IPS-NIHi11 (cell line): ENCODE measurements at regions not wholly inside any gene's neighbourhood (a gene's known extent, or its start where the extent isn't known, plus 50 kb on each side); places are given as distances from the start of the nearest gene placed in this dataset.
A peak's percentile ranks its signal among the peaks of the same experiment; 100 is the strongest.

Experiments
- DNase-seq: peaks from one replicate; pipeline ENCODE4 v3.0.0; 2012; ENCODE audit warnings: mixed read lengths, low spot score

DNA sequence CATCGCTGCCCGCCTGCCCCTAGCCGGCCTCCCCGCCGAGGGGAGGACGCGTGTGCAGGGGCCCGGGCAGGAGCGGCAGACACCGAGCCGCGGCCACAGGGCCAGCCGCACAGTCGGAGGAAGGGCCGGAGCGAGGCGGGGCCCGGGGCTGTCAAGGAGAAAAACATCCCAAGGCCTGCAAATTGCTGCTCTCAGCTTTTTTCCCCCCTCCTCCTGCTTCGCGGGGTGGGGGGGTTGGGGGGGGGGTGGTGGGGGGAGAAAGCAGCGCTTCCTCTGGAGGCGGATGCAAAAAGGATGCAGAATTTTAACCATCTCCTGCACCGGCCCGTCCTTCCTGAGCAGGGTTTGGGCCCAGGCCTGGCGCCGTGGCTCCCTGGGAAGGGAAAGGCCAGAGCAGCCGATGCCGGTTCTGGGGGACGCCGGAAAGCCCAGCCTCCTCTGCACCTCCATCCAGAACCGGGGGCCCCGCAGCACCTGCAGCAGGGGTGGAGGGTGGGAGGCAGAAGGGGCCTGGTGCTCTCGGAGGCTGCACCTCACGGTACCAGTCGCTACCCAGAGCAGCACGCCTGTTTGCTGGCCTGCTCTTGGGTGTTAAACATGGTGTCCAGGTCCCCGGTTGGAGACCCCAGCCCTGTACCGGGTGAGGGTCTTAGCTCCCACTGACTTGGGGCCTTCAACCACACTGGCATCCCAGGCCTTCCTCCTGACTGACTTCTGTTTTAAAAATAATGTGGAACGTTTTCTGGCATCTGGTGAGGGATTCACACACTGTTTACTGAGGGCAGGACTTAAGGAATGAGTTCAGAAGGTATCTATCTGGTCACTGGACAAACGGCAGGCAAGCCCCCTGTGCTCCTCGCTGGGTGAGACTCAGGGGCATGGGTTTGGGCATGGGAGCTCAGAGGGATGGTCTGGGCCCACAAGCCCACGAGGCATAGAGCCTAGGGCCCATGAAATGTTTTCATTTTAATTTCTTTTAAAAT is 77.4 kb upstream of the WNT7B start:
- peak; percentile 60 for DNase-seq

DNA sequence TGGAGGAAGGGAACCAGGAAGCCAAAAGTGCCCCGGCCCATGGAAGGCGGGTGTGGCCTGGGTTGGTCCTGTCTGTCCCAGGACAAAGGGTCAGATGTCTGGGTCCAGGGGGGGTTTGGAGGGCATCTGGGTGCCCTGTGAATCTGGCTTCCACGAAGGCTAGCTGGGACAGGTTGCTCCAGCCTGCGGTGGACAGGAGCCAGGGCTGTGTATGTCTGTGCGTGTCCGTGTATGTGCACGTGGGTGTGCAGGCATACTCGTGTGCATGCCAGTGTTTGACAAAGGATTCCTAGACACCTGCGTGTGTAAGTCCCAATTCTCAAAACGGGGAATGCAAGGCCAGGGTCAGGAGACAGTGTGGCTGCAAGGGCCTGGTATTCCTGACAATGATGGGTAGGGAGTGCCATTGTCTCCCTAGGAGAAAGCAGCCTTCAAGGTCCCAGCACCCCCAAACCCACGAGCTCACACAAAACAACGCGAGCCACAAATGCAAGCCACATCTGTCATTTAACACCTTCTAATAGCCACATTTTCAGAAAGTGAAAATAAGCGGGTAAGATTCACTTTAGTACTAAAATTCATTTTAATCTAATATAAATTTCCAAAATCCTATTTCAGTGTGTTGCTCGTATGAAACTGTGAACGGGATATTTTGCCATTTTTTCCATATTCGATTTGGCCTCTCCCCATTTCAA is 78.4 kb upstream of the WNT7B start:
- DNase-seq, result no peak

DNA sequence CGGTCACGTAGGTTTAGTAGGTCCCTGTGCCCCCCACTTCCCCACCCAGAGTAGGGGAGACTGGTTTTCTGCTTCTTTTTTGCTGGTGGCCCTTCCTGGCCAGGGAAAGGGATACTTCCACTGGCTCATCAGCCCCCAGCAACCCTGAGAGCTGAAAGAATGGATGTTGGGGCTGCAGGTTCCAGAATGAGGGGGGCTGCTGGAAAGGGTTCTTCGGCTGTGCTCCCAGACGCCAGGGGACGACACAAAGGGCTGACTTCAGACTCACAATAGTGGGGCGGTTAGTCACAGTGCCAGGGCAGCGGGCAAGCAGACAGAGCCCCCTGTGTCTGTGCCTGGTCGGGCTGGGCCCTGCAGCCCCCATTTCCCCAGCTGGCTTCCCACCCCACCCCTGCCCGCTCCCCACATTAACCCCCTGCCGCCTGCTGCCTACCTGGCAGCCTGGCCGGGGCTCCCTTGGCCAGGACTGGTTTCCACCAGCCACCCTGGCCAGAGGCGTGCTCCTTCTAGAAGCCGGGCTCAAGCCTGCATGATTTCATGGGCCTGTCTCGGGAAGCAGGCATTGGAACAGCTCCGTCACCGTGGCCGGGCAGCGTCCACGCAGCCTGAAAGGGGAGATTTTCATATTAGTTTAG is 79.1 kb upstream of the WNT7B start:
- DNase-seq, result no peak

DNA sequence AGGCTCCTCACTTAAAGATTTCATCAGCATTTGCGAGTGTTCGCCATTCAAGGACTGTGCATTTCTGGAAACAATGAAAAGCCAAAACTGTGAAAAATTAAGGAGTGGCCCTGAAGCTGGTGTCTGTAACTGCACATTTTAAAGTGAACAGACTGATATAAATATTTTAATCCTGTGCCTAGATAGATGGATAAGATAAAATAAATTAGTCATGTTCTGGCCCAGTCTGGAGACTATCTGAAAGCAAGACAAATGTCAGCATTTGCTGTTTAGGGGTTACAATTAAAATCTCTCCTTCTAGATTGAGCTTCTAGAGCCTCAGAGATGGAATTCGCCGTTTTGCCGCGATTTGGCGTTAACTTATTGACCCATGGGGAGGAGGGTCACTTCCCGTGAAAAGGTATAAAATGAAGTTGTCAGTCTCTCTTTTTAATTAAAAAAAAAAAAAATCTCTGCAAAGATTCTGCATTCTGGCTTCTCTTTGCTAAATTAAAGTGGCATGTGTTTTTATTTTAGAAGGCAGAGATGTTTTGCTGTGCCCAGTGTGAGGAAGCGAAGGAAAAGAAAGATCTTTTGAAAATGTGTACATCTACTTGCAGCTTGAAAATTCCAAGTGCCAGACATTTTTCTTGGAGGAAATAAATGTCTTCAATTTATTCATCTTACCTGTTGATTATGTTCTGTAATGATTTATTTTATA is 79.7 kb upstream of the WNT7B start:
- no peak for DNase-seq

DNA sequence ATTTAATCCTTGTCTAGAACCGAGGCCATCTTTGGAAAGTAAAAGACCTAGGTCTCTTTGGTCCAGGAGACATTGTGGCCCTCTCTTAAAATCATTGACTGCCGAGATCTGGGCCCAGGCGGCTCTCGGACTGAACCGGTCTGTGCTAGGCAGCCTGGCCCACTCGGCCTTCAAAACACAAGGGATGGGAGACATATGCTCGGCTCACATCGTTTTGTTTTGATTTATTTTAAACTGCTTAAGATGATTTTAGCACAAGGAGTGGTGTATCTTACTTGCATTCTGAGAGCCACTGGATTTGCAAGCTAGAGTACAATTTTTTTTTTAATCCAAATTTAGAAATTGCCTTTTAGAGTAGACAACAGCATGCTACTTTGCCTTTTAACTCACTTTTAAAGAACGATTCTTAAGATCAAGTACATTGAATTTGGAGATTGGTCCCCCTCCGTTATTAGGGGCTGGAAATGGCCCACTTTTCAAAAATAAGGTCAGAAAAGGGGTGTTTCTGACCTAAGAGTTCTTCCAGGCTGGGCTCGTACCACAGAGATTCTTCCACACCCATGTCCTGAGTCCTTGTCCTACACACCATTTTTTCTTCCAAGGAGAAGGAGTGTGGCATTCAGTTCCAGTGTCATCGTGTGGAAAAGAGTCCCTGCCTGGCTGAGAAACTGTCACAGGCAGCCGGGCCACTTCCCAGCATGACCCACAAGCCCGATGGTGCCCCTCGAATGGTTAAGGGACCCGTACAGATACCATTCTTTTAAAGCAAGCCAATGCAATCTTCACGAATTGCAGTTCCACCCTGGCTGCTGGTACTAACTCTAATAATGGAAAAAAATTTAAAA is 80.5 kb upstream of the WNT7B start:
- DNase-seq, result no peak

DNA sequence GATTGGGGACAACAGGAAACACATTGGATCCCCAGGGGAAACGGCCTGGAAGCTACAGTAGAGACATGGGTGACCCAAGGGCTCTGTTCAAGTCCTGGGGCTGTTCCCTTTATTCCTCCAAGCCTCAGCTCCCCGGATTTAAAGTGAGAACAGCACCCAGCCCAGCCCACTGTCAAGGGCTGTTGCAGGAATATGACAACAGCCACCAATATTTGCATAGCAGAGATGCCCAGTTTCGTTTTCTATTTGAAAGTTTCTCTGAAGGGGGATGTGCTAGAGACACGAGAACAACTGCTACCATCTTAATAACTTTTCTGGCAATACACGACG is 81.1 kb upstream of the WNT7B start:
- DNase-seq, result no peak

DNA sequence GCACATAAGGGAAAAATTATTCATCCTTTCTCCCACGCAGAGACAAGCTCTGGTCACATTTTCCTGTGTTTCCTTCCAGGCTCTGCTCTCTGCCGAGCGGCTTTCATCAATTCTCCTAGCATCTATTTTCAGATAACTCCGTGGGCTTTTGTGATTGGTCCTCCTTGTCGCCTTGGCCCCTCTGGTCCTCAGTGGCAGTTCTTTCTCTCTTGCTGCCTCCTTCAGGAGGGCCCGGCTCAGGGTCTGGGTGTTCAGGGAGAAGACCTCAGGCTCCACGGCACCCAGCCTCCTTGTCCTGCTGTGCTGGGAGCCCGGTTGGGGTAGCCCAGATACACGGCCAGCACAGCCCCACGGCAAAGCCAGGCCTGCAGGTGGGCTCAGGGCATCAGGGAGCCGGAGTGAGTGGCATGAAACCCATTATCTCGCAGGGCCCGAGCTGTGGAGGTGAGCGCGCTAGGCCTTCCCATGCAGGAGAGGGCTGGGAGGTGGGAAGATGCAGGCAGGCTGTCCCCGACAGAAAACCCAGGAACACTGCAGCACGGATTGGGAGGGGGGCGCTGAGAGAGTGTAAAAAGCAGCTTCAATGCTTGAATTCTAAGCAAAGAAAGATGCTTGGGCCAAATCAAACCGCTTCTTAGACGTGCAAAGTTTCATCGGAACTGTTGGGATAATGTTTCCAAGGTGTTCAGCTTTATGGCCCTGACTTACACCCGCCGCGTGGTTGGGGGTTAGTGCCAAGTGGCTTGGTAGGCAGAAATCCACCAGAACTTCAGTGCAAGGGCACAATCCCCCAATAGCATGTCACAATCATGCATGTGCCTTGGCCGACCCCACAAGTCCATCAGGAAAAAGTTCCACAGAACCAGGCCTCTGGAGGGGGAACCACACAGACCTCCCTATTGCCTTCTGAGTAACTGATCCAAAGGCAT is 81.9 kb upstream of the WNT7B start:
- no peak for DNase-seq

DNA sequence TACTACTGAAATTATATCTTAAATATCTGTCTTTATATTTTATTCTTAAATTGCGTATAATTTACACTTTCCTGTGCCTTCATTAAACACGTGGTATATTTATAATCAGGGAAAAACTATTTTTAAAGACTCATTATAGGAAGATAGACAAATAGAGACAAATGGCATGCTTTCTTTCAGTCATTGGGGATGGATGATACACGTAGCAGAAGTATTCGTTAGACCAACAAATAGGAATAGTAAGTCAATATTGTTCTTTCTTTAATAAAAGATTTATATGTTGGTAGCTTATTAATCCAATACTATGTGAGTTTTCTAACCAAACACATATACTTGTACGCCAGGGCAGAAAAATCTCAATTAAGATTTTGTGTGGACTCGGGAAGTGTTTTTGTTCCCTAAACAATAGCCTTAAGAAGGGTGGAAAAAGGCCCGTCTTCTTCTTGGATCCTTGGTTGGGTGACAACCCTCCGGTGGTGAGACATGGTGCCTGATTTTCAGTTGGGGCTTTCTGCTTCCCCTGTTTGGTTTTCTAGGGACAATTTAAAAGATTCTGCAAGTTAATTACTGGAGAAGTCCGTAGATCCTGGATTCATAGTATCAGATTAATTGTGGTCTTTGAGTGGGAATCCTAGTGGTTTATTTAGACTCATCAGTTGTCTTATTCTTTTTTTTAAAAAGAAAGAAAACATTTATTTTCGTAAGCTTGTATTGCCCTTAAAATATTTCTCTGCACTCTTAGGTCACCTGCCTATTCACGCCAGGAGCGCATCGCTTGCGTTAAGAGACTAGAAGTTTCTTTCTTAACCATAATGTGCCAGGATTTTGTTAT is 83.5 kb upstream of the WNT7B start:
- no peak for DNase-seq

DNA sequence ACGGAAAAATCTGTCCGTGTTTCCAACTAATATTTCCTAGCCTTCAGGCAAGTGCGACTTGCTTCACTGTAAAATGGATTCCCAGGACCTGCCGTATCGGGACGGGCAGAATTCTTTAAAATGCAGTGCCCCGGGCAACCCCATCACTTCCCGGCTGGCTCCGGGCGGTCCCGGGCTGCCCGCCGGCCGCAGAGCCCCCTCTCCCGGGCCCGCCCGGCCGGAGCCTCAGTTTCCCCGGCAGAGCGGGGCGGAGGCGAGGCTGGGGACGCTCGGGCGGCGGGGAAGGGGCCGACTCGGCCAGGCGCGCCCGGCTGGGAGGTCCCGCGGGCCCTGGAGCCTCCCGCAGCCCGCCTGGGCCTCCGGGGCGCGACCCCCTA is 84.2 kb upstream of the WNT7B start:
- DNase-seq, result peak; percentile 70

DNA sequence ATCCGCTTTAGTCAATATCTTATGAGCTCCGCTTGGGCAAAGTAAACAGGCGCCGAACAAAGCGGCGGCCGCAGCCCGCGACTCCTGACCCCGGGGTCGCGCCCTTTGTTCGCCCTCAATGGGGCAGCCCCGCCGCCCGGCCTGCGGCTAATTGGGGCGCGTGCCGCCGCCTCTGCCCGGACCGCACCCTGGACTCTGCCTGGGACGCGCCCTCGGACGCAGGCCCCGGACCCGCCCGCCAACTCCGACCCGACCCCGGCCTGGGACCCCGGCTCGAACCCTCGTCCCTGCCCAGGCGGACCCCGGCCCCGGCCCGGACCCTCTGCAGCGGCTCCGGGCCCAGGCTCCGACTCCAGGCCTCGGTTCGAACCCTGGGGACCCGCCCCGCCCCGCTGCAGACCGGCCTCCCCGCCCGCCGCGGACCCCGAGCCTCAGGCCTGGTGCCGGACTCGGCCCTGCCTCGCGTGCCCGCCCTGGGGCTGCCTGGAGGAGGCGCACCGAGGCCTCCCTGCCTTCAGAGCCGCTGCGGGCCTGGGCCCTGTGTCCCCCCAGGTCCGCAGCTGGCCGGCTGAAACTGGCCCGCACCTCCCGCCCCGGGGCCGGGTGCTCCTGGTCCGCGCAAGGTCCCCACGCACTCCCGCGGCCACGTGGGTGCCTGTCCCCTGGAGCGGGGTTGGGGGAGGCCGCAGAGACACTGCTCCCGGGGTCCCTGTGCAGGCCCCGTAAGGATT is 84.7 kb upstream of the WNT7B start:
- peak; percentile 82 for DNase-seq

DNA sequence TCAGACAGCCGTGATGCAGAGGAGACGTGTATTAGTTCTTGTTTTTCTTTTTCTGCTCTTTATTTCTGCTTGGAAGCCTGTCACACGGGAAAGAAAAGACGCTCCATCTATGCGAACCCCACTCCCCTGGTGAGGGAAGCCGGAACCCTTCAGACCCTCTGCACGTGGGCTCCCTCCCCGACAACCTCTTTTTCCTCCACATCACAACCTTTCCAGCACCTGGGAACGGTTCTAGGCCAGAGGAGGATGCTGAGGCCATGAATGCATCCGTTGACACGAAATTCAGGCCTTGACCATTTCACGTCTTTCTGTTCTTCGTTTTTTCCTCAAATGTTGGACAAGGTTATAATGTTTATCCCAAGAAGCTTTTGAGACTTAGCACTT is 85.3 kb upstream of the WNT7B start:
- no peak for DNase-seq

DNA sequence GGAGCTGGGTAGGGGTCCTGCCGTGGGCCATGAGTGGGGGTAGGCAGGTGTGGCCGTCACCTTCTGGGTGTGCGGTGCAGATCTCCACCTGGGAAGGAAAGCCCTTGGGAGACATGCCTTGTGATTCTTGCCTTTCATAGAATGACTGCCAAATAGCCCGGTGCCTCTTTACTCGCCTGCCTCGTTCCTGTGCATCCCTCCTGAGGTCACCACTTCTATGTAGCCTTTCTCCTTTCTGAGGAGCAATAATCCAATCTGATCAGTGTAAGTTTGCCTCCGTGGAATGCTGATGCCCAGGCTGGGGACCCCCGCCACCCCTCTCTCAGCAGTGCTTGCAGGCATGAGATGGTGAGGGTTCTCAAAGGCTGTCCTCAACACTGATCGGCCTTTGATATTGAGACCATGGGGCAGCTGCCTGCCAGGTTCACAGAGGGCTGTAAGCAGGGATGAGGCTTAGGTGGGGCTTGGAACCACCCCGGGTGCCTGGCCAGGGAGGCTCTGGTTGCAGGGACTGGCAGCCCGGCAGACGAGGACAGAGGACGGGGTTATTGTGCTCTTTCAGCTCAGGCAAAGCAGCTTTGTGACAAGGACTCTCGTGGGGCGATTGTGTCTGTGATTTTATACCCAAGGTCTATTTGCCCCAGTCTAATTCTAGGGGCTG is 86.1 kb upstream of the WNT7B start:
- no peak for DNase-seq

DNA sequence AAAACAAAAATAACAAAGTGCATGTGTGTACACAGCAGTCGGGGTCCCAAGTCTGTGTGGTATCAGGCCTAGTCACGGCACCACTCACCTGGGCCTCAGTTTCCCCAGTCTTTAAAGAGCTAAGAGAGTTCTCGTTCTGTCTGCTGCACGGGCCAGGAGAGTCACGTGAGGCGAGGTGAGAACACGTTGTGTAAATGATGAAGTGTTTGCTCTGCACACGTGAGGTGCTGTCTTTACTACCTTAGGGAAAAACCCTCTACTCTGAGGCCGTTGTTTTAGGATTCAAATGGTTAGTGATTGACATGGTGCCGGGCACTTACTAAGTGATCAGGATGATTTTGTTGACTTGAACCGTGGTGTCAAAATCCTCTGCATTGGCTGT is 86.5 kb upstream of the PPARA start:
- DNase-seq, result no peak

DNA sequence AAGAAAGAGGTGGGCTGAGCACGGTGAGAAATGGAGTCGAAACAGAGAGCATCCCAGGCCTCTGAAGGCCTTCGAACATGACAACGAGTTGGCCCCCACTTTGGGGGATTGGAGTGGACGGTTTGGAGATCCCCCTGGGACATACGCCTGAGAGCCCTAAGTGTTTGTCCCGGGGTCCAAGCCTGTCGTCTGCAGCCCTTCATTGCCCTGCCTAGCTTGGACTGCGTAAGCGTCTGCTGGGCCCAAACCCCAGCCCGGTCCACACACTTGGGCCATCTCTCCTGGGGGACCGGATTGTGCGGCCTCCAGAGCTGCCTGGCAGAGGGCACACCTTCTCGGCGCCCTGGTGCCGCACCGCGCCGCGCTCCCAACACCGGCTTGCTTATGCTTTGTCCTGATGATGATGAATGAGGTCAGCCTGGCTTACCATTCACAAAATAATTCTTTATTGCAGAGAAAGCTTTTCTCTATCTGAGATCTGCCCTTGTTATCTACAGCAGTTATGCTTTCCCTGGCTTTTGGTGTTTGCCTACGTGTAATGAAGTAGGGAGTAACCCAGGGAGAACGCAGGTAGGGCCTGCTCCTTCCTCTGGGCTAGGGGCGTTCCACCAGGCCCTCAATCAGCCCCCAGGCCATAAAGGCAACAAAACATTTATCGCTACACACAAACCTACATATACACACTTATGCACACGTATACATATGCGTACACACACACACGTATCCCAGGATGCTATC is 85.9 kb upstream of the PPARA start:
- no peak for DNase-seq

DNA sequence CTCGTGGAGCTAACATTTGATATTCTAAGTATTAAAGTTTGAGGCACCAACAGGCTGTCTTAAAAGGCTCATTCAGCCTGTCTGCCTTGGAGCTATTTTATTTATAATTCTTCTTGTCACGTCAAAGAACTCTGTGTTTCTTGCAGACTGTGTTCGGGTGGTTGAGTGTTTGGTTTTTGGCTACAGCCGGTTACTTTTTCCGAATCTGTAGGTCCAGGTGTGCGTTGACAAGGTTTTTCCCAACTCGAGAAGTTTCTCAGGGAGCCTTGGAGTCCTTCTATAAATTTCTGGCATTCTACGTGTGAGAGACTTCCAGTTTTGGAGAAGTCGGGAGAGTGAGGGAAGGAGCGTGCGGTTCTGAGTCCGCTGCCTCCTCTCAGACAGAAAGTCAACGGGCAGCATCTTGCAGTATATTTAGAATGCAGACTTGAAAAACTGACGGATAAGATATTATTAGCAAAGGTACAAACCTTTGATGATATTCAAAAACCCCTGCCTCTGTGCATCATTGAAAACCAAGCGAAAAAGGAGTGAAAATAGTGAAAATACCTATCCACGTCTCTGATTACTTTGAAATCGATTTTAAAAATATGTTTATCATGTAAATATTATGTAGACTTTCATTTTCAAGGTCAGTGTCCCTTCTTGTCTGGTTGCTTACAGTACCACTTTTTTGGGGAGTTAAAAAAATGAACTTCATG is 85.2 kb upstream of the PPARA start:
- no peak for DNase-seq

DNA sequence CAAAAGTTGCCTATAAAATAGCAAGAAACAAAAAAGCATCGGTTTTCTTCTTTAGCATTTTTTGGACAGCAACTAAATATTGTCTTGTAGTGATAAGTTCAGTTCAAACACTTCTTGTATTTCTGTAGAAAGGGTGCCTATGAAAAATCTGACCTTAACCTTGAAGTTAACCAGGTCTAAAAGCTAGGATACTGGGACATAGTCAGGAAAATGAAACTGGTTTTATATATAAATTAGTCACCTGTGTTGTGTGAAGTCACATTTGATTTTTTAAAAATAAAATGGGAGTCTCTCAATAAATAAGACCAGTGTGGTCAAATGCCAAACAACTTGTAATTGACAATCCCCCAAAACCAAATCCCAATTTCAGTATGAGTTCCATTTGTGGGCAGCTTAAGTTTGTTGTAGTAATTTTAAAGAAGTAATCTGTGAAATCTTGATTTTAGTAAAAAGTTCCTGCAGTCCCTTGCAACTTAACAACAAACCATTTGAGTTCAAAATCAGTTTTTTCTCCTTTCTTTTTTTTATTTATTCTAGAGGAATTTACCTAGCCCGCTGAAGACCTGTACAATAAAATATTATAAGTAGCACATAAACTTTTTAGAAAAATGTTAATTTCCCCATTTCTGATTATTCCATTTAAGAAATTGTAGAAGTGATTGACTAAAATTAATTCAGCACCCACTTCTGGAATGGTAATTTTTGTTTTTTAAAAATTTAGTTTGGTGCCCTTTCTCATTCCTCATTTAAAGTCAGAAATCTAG is 84.5 kb upstream of the PPARA start:
- no peak for DNase-seq
